B cell (primary cell): ENCODE measurements at regions not wholly inside any gene's neighbourhood (a gene's known extent, or its start where the extent isn't known, plus 50 kb on each side); places are given as distances from the start of the nearest gene placed in this dataset.

Experiments used
- ATAC-seq: fragments of 200-7000 bp; cut with Tn5 transposase; one replicate; pipeline ENCODE4 v1.10.0; 2021; ENCODE audit warnings: low read depth, mild to moderate bottlenecking, moderate number of reproducible peaks, moderate library complexity
- CTCF ChIA-PET: fragments of 350-600 bp; sonication (Branson Sonifier 250); formaldehyde crosslinking; loops from one replicate; lab custom pipeline; 2021; ENCODE audit warnings: antibody characterized with exemption, inconsistent platforms; lab: Charles Lee
- POLR2A ChIA-PET: fragments of 350-600 bp; sonication (Branson Sonifier 250); formaldehyde crosslinking; loops from one replicate; lab custom pipeline; 2021; ENCODE audit warnings: antibody characterized with exemption; lab: Charles Lee
- DNase-seq: peaks from one replicate; pipeline ENCODE4 v3.0.0; 2013
- H2AFZ ChIP-seq: 2 replicates; pipeline ENCODE4 v1.6.1; 2012; ENCODE audit warnings: mild to moderate bottlenecking, low read depth, low read length; ENCODE audit not compliant: insufficient read depth, poor library complexity, severe bottlenecking
- H3K27ac ChIP-seq, 2 donors: 1 replicate in 1 of 2; 2 replicates in 1 of 2; pipeline ENCODE4 v1.5.1; 2012 to 2013; ENCODE audit warnings: low read length in 2 of 2, mild to moderate bottlenecking in 2 of 2, moderate library complexity in 1 of 2
- H3K27me3 ChIP-seq, 4 experiments: fragments of 200-600 bp in 1 of 4; sonication (generic) in 1 of 4; replicated peaks in 1 of 4; 1 replicate in 2 of 4; 2 replicates in 2 of 4; pipeline versions ENCODE4 v1.6.1 to v1.7.0; 2013 to 2016; ENCODE audit warnings: low read length in 3 of 4, mild to moderate bottlenecking in 2 of 4, mixed read lengths in 1 of 4, moderate library complexity in 1 of 4; ENCODE audit not compliant: insufficient read depth in 4 of 4, control insufficient read depth in 3 of 4; ENCODE audit errors: control extremely low read depth in 1 of 4
- H3K36me3 ChIP-seq, 2 experiments: replicated peaks in 1 of 2; 1 replicate in 1 of 2; 2 replicates in 1 of 2; pipeline versions ENCODE4 v1.6.1 to v1.7.1; 2013; ENCODE audit warnings: low read length in 1 of 2; ENCODE audit not compliant: insufficient read depth in 2 of 2, control insufficient read depth in 1 of 2; ENCODE audit errors: control extremely low read depth in 1 of 2, extremely low read depth in 1 of 2
- H3K4me1 ChIP-seq, 2 donors: fragments of 200-600 bp in 1 of 2; sonication (generic) in 1 of 2; 1 replicate in 1 of 2; 2 replicates in 1 of 2; pipeline versions ENCODE4 v1.5.1 to v1.6.1; 2013 to 2017; ENCODE audit warnings: low read length in 2 of 2; ENCODE audit not compliant: control insufficient read depth in 2 of 2, insufficient read depth in 2 of 2
- H3K4me2 ChIP-seq: replicated peaks from 2 replicates; pipeline ENCODE3; 2012; ENCODE audit warnings: mild to moderate bottlenecking, low read depth, low read length; ENCODE audit not compliant: poor library complexity, severe bottlenecking
- H3K4me3 ChIP-seq, 5 experiments: fragments of 200-600 bp in 1 of 5; sonication (generic) in 1 of 5; 1 replicate in 3 of 5; 2 replicates in 2 of 5; pipeline versions ENCODE4 v1.5.1 to v1.7.0; 2011 to 2016; ENCODE audit warnings: low read length in 4 of 5, mild to moderate bottlenecking in 4 of 5, low read depth in 2 of 5, control low read depth in 1 of 5, moderate library complexity in 1 of 5; ENCODE audit not compliant: insufficient read depth in 1 of 5; ENCODE audit errors: control extremely low read depth in 1 of 5, extremely low read depth in 1 of 5
- H3K79me2 ChIP-seq: fragments of 200-600 bp; sonication (generic); one replicate; pipeline ENCODE4 v1.6.0; 2016; ENCODE audit warnings: low read length; ENCODE audit not compliant: control insufficient read depth, insufficient read depth
- H3K9ac ChIP-seq: fragments of 200-600 bp; sonication (generic); 2 replicates; pipeline ENCODE4 v1.6.1; 2017; ENCODE audit warnings: mild to moderate bottlenecking, low read length, moderate library complexity
- H3K9me3 ChIP-seq, 3 donors: one replicate each; pipeline versions ENCODE4 v1.6.1 to v1.7.1; 2013; ENCODE audit warnings: low read length in 2 of 3; ENCODE audit not compliant: control insufficient read depth in 2 of 3, insufficient read depth in 1 of 3; ENCODE audit errors: control extremely low read depth in 1 of 3
- H4K20me1 ChIP-seq: 2 replicates; pipeline ENCODE4 v1.6.0; 2012; ENCODE audit warnings: mild to moderate bottlenecking, low read length; ENCODE audit not compliant: insufficient read depth, control insufficient read depth, poor library complexity, severe bottlenecking
- H3K27ac Mint-ChIP-seq: one replicate; pipeline ENCODE4 v1.8.0; 2021; ENCODE audit warnings: mixed read lengths
- H3K27me3 Mint-ChIP-seq: one replicate; pipeline ENCODE4 v1.8.0; 2021; ENCODE audit warnings: mixed read lengths
- H3K4me1 Mint-ChIP-seq: one replicate; pipeline ENCODE4 v1.8.0; 2021; ENCODE audit warnings: mixed read lengths
- H3K4me3 Mint-ChIP-seq: one replicate; pipeline ENCODE4 v1.8.0; 2021; ENCODE audit warnings: mixed read lengths
- H3K9me3 Mint-ChIP-seq: one replicate; pipeline ENCODE4 v1.8.0; 2022; ENCODE audit warnings: mixed read lengths; ENCODE audit not compliant: insufficient read depth
- CTCF ChIP-seq: fragments of 200-600 bp; IDR thresholded peaks from one replicate; pipeline ENCODE4 v1.8.0; 2022; ENCODE audit warnings: antibody characterized with exemption, mild to moderate bottlenecking
- EZH2 ChIP-seq: IDR thresholded peaks from 2 replicates; pipeline ENCODE4 v1.6.1; 2012; ENCODE audit warnings: borderline replicate concordance, low read depth, mild to moderate bottlenecking, moderate library complexity, low read length; ENCODE audit not compliant: insufficient read depth, poor library complexity, severe bottlenecking
- WGBS: methylation state at CpG from one replicate; pipeline ENCODE4 v1.1.5; 2013; ENCODE audit warnings: missing lambda C conversion rate; ENCODE audit not compliant: insufficient coverage; 5-methylcytosine and 5-hydroxymethylcytosine counted together
- intact Hi-C: fragments of 100-400 bp; cut with micrococcal nuclease; formaldehyde crosslinking; loops from one replicate; pipeline ENCODE4 v1.10.0; 2022

GRCh38 chr20:48208176-48208575 is 422.9 kb upstream of the SULF2 start:
- Histone ChIP-seq H3K36me3 (no peaks in the 10 kb centered on the region), H3K4me3 (no peak overlapping the region), H3K27me3 (peaks cover 0 to 1% (median 0%) of the 10 kb centered on the region in 4 experiments), H3K9ac (no peak overlapping the region), H3K4me1 (no peaks in the 10 kb centered on the region), H3K4me2 (no peak overlapping the region), H3K79me2 (no peaks in the 10 kb centered on the region), H4K20me1 (no peaks in the 10 kb centered on the region), H2AFZ (no peak overlapping the region), H3K9me3 (no peaks in the 10 kb centered on the region), H3K27ac (no peak overlapping the region)
- no peak for TF ChIP-seq EZH2
- TF ChIP-seq CTCF: no peak
- no peak for DNase-seq
- CTCF ChIA-PET: no interaction called here
- Mint-ChIP-seq H3K4me1 (no peaks in the 10 kb centered on the region), H3K27me3 (peaks cover 18% of the 10 kb centered on the region), H3K27ac (no peak overlapping the region), H3K9me3 (no peaks in the 10 kb centered on the region), H3K4me3 (no peak overlapping the region)
- ATAC-seq: no peak
- 86% methylated on average over 10 of the region's 10 CpGs for WGBS
- intact Hi-C loops: no loop called here
- POLR2A ChIA-PET: no interaction called here

DNA sequence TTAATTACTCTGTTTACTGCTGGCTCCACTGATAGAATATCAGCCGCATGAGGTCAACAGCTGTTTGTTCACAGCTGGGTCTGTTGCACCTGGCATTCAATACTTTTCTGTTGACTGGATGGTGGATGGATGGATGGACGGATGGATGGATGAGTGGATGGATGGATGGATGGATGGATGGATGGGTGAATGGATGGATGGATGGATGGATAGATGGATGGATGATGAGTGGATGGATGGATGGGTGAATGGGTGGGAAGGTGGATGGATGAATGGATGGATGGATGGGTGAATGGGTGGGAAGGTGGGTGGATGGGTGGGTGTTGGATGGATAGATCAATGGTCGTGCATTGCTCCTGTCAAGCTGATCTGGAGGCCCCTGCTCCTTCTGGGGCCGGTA is 422.2 kb upstream of the SULF2 start:
- Histone ChIP-seq H3K79me2 (no peaks in the 10 kb centered on the region), H3K9me3 (no peaks in the 10 kb centered on the region), H2AFZ (no peak overlapping the region), H3K27ac (no peak overlapping the region), H3K4me2 (no peak overlapping the region), H3K9ac (no peak overlapping the region), H3K36me3 (no peaks in the 10 kb centered on the region), H3K27me3 (no peaks in the 10 kb centered on the region), H3K4me1 (no peaks in the 10 kb centered on the region), H4K20me1 (no peaks in the 10 kb centered on the region), H3K4me3 (no peak overlapping the region)
- TF ChIP-seq EZH2: no peak
- DNase-seq (no peak), ATAC-seq (no peak)
- Mint-ChIP-seq H3K9me3 (no peaks in the 10 kb centered on the region), H3K4me1 (no peaks in the 10 kb centered on the region), H3K27me3 (peaks cover 15% of the 10 kb centered on the region), H3K4me3 (no peak overlapping the region), H3K27ac (no peak overlapping the region)
- ChIA-PET CTCF (no interaction called here), POLR2A (no interaction called here)
- WGBS: 83% methylated on average over 4 of the region's 4 CpGs
- intact Hi-C loops: no loop called here
